CD1c-positive myeloid dendritic cell (primary cell): ENCODE measurements at regions not wholly inside any gene's neighbourhood (a gene's known extent, or its start where the extent isn't known, plus 50 kb on each side); places are given as distances from the start of the nearest gene placed in this dataset.

Experiments used
- DNase-seq: peaks from one replicate; pipeline ENCODE4 v3.0.0-alpha.2; 2016; ENCODE audit errors: extremely low spot score

DNA sequence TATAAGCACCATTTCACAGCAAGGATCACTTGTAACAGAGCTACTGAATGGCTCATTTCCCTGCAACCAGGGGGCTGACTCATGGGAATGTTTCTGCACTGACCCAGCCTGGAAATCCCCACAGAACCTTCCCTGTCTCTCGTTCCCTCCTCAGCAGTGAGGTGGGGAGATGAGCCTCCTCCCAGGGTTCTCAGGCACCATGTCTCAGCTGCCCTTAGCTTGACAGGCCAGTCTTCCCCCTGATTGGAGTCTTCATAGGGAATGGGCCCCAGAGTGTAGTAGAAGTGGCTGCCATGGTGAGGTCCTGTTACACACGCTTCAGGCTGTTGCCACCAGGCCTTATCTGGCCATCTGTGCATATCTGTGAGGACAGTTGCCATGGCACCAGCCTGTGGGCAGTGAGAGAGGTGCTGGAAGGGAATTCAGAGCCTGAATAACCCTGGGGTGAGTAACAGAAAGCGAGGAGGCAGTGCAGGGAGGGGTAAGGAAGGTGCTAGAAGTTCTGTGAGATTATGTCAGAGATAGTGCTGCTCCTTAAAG lies 324.4 kb downstream of the ENC1 start:
- DNase-seq: peak; percentile 62

DNA sequence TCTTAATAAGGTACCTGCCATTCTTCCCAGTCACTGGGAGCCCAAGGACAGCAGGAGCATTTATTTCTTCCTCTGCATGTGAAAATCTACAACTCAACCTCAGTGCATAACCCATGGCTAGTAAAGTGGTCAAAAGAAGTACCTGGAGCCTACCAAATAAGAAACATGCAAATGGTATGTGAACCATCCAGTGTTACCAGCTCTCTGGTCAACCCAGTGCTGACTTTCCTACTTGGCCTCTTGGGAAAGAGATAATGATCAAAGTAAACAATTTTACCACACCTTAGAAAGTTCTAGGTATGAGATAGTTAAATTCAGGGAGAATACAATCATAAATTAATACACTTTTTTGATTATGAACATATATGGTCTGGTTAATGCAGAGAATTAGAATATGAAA lies 325.6 kb downstream of the ENC1 start:
- no peak for DNase-seq

DNA sequence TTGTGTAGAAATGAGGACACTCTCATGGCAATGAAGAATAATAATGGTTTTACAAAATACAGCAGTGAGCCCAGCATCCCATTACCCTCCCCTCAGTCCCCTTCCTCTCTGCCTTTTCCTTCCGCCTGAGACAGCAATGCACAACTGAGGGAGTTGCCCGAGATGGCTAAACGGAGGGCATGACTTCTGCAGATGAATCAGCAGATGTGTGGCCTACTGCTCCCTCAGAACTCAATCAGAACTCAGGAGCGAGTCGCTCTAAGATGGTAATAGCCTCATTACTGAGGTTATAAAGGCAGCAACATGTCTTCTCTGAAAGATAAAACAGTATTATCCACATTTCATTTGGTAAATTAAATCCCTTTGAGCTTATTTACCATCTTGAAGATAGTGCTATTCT lies 326.6 kb downstream of the ENC1 start:
- DNase-seq: no peak

DNA sequence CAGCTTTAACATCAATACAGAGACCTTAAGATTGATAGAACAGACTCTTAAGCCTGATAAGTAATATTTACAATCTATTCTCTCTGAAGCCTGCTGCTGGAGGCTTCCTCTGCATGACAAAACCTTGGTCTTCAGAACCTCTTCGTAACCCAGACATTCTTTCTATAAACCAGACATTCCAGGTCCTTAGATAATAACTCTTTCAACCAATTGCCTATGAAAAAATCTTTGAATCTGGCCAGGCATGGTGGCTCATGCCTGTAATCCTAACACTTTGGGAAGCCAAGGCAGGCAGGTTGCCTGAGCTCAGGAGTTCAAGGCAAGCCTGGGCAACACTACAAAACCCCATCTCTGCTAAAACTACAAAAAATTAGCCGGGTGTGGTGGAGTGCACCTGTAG lies 327.8 kb downstream of the ENC1 start:
- DNase-seq: no peak

DNA sequence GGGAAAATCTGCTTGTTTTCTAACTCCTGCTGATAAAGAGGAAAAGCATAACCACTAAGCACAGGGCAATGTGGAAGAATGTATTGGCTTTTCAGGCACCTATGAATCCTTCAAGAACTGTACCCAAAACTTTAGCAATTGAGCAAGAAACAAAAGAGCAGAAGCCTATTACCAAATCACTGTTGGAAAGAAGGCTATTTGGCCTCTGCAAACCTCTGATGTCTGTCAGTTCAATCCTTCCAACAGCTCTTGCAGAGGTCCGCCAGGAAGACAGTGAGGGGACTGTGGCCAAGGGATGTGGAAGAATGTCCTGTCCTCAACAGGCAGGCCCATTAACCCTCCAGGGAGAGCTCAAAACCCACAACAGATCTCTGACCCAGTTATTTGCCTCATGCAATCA lies 328.6 kb downstream of the ENC1 start:
- no peak for DNase-seq

DNA sequence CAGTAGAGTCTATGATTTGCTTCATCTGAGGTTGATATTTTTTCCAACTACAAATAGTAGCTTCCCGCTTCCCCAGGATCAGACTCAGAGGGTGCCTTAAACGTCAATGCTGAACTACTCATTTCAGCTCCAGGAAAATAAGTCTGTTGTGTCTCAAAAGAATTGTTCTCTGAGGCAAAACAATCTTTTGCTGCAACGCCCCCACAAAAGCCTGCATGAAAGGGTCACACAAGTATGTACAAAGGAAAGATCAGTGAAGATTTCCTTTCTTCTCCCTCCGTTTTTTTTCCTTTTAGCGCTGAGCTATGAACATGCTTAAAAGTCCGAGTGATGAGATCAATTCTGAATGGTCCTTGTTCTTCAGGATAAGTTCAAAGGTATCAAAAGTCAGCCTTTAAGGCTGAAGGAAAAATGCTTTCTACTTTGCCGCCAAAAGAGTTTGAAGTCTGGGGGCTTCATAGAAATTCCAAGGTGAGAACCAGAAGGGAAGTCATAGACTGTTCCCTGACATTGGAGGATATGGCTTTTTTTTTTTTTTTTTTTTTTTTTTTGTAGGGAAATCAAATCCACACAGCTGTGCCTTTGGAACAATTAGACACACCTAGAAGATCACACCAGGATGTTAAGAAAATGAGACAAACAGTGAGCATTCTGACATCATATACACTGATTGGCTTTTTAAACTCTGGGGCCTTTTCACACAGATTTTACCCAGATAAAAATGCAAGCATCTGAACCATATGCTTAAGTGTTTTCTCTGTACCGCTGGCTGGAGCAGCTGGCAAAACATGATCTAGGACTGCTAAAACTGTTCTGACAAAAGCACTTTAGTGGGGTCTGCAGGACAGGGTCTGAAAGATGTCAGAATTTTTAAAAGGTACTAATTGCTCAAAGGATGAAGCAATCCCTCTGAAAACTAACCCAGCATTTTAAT lies 329.3 kb downstream of the ENC1 start:
- no peak for DNase-seq

DNA sequence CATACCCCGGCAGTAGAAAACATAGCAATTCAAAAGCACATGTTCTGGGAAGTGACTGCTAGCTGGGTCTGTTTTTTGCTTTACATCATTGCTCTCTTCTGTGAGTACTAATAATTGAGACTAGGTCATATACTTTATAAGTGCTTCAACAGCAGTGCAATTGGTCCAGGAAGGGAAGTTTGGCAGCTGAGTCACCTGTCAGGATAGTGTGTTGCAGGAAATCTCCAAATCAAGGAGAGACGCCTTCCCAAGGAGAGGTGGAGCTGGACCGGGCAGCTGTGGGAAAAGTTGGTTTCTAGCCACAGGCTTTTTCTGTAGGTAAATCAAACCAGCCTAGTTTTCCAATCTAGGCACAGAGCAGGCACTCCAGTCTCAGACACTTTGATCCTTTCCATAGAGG lies 330.1 kb downstream of the ENC1 start:
- no peak for DNase-seq

DNA sequence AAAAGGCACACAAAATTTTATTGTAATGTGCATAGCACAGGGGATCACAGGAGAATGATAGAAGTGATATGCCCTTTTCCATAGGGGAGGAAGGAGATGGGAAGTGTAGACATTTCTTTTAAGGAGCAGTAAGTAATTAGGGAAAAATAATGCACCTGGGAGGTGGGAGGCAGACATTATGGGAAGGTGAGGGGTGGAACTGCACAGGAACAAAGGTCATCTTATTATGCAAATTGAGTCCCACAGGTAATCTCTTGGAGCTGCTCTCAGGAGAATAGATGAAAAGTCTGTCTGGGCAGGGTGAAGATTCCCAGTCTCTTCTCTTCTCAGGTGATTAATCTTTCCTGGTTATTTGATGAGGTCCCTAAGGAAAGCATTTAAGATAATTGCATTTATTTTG lies 331.5 kb downstream of the ENC1 start:
- no peak for DNase-seq

DNA sequence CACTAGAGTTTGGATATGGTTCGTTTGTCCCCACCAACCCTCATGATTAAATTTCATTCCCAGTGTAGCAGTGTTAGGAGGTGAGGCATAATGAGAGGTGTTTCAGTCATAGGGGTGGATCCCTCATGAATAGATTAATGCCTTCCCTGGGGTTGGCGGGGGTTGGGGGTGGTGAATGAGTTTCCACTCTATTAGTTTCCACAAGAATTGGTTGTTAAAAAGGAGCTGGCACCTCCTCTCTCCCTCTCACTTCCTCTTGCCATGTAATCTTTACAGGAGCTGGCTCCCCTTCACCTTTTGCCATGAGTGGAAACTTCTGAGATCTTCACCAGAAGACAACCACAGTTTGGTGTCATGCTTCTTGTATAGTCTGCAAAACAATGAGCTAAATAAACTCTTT lies 333.7 kb downstream of the ENC1 start:
- no peak for DNase-seq

DNA sequence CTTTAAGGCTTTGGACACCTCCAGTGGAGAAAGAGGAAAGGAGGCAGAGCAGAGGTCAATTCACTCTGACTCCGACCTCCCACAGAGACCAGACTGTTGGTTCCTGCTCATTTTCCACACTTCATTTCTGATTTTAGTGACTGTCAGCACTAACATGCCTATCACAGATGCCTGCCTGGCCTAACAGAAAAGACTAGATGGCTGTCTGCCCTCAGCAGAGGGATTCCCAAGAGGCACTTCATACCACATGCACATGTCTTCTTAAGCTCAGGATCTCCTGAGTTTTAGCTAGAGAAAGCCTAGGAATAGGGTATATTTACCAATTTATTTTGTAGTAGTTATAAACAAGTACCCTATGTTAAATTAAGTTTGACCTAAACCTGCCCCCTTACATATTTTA lies 336.0 kb downstream of the ENC1 start:
- DNase-seq: no peak

DNA sequence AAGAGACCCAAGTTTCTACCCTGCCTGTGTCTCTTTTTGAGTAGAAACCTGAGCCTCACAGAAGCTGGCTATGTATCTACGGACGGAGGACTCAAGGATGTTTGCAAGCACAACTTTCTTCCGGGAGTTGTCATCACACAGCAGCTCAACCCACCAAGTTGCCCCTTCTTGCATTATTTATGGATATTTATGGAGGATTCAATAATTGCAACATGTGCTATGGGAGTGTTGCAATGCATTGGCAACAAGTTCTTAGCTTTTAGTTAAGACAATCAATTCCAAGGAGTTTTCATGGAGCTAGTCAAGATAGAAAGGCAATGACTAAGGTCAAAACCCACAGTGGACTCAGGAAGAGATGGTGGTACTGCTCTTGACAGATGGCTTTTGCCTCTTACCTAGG lies 336.9 kb downstream of the ENC1 start:
- DNase-seq: no peak

DNA sequence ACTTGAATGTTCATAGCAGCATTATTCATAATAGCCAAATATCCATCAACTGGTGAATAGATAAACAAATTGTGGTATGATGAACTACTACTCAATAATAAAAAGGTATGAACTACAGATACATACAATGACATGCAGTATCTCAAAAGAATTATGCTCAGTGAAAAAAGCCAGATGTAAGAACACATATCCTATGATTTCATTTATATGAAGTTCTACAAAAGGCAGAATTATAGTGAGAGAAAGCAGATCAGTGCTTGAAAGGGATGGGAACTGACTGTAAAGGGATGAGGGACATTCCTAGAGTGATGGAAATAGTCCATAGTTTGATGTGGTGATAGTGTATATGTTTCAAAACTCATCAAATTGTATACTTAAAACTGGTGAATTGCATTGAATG lies 339.0 kb downstream of the ENC1 start:
- DNase-seq: no peak

DNA sequence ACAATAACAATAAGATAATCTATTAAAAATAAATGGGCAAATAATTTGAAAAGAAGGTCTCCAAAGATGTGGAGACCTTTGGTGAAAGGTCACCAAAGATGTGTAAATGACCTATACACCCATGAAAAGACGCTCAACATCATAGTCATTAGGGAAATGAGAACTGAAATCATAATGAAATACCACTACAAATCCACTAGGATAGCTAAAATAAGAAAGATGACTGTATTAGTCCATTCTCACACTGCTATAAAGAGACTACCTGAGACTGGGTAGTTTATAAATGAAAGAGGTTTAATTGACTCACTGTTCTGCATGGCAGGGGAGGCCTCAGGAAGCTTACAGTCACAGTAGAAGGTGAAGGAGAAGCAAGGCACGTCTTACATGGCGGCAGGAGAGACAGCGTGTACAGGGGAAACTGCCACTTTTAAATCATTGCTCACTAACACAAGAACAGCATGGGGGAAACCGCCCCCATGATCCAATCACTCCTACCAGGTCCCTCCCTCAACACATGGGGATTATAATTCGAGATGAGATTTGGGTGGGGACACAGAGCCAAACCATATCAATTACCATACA lies 339.6 kb downstream of the ENC1 start:
- no peak for DNase-seq

DNA sequence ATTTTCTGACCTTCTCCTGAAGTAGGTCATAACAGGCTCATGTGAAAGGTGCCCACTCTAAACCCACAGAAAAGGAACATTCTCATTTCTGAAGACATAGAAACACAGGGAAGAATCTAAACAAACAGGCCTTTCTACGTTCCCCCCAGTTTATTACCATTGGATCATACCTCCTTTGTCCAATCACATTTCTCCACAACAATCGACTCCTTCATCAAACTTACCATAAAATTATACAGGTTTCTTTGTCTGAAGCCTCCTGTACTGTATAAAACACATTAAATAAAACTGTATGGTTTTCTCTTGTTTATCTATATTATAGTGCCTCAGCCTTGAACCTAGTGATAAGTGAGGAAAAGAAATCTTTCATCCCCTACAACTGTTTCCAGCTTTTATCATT lies 340.7 kb downstream of the ENC1 start:
- no peak for DNase-seq

DNA sequence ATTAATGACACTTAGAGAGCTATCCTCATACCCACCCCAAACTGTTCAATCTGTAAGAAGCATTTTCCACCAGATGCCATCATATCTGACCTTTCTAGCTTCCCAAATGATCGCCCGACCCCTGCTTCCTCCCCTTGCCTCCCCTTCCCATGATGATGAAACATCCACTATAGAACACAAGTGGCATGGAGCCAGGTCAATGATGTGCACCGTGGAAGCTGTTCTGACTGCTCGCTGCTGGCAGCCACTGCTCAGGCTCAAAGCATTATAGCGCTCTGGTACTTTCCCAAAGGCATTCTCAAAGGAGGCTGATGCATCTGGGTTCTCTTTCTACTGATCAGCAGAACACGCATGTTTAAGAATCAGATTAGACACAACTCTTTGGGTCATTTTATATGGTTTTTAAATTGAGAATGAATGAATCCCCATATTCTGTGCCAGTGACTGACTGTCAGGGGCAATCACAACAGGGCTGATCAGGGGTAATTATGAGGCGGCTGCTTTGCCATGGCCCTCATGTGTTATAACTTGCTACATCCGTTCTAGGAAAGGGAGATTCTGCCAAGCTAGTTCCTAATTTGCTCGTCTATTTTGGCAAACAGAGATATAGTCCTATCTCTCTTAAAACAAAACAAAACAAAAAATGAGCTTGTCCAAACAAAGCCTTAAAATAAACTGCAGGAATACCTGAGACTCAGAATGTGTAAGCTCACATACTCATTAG lies 343.7 kb downstream of the ENC1 start:
- DNase-seq: no peak

DNA sequence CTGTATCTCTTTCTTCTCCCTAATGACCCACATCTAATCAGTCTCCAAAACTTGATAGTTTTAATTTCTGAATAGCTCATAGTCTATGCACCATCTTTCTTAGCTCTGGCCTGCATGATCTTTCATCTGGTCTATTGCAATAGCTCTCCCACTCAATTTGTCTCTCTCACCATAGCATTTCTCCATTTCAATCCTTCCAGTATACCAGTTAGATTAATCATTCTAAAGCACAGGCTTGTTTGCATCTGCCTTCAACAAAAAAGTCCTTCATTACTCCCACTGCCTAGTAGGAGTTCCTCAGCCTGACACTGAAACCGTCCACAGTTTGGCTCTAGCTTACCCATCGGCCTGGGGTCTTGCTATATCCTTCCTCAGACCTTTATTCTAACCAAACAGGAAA lies 344.9 kb downstream of the ENC1 start:
- DNase-seq: peak; percentile 53

DNA sequence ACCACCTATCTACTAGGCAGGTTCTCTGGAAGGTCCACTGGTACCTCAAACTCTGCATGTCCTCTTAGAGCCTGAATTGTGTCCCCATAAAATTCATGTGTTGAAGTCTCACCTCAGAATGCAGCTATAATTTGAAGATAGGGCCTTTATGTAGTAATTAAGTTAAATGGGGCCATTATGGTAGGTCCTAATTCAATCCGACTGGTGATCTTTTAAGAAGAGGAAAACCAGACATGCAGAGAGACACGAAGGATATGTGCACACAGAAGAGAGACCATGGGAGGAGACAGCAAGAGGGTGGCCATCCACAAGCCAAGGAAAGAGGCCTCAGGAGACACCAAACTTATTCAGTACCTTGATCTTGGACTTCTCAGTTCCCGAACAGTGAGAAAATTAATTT lies 345.4 kb downstream of the ENC1 start:
- DNase-seq: no peak

DNA sequence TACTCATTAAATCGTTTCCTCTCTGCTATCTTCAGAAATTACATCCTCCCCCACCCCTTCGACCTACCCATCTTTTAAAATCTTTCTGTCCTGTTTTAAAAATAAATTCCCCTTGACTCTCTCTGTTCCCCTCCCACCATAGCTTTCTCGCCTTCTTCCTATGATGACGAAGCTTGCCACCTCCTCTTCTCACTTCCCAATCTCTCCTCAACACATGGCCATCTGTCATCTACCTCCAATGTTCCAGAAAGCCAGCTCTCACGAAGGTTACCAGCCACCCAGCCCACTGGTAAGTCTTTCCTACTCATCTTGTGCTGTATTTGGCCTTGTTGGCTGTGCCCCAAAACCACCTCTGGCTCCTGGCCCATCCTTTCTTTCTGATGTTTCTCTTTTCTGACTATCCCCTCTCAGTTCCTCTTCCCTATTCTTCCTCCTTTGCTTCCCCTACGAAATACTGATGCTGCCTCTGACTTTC lies 346.3 kb downstream of the ENC1 start:
- peak; percentile 87 for DNase-seq

DNA sequence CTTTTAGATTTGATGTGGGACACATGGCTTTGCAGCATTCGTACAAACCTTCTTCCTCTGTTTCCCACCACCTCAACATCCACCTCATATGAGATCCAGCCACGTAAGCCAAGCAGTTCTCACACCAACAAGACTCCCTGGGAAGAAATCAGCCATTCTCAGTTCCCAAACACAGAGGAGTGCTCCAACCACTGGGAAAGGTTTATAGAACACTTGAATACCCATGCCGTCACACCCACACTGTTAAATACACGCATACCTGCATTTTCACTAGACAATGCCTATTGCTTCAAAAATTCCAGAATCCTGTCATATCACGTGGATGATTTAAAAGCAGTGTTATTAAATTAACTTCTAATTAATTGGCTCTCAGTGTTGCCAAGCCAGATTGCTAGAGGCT lies 347.3 kb downstream of the ENC1 start:
- no peak for DNase-seq

DNA sequence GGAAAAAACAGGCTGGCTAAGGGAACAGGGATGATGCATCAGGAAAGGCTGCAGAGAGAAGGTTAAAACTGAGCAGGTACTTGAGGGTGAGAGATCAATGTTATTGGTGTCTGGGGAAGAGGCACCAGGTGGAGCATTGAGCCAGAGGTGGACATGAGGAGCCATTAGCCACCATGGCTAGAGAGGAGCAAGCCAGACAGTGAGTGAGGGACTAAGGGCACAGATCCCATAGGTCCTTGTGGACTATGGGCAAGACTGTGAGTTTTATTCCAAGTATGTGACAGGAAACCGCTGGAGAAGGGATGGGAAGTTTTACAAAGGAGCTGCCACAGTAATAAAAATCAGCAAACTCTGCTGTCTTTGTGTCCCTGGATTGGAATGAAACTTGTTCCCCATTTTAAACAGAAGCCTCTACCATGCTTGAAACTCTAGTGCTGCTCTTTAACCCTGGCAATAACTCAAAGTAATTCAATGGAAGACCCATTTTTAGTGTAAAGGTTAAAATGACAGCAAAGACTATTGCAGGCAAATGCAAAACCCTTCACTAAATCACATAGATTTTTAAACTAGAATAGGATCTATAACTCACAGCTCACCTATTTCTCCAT lies 349.8 kb downstream of the ENC1 start:
- DNase-seq: no peak

DNA sequence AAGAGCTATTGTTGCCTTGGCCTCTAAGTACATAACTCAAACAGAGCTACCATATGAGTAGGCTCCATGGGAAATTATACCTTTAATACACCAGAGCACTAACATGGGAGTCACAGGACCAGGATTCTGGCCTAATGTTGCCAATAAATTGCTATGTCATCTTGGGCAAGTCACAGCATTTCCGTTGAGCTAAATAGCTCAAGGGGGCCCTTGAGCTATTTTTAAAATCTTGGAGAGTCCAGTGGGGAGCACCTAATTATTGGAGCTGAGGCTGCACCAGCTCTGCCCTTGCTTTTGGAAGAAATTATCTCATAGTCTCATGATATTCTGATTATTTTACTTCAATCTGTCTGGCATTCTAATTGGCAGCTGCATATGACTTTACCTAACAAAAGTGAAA lies 350.8 kb downstream of the ENC1 start:
- no peak for DNase-seq

DNA sequence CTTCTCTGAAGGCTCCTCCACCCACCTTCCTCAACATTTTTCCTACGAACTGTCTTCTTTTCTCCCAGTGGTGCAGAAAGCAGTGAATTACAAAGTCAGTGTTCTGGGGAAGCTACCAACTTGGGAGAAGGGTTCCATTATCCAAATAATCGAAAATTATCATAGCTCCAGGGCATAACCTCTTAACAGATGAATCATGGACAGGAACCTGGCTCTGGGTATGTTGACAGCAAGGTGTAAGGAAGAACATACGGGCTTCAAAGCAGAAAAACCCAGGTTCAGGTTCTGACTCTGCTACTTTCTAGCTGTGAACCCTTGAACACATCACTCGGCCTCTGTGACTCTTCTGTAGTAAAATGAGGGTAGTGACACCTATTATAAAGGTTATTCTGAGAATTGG lies 351.3 kb downstream of the ENC1 start:
- no peak for DNase-seq
